Astrocyte (in vitro differentiated cells and primary cell): ENCODE measurements at regions not wholly inside any gene's neighbourhood (a gene's known extent, or its start where the extent isn't known, plus 50 kb on each side); places are given as distances from the start of the nearest gene placed in this dataset.
A peak's percentile ranks its signal among the peaks of the same experiment; 100 is the strongest.

Experiments
- DNase-seq: peaks from one replicate; pipeline ENCODE4 v3.0.0-alpha.2; 2010; ENCODE audit warnings: low read depth
- FAIRE-seq: peaks from 2 replicates; lab custom pipeline; 2011; peaks lifted over from hg19 to GRCh38; lab: Jason Lieb, UNC
- H2AFZ ChIP-seq: 2 replicates; pipeline ENCODE4 v1.6.0; 2012; ENCODE audit warnings: low read depth, low read length, inconsistent platforms
- H3K27ac ChIP-seq: 2 replicates; pipeline ENCODE4 v1.5.1; 2011; ENCODE audit warnings: low read depth, low read length, inconsistent platforms
- H3K27me3 ChIP-seq: 2 replicates; pipeline ENCODE4 v1.6.0; 2011; ENCODE audit warnings: low read length, inconsistent platforms; ENCODE audit not compliant: insufficient read depth
- H3K36me3 ChIP-seq: 2 replicates; pipeline ENCODE4 v1.5.1; 2011; ENCODE audit warnings: low read length, inconsistent platforms; ENCODE audit not compliant: insufficient read depth
- H3K4me1 ChIP-seq: 2 replicates; pipeline ENCODE4 v1.5.1; 2011; ENCODE audit warnings: low read length, inconsistent platforms; ENCODE audit not compliant: insufficient read depth
- H3K4me2 ChIP-seq: 2 replicates; pipeline ENCODE4 v1.6.0; 2012; ENCODE audit warnings: low read length, inconsistent platforms
- H3K4me3 ChIP-seq: 2 replicates; pipeline ENCODE4 v1.5.1; 2011; ENCODE audit warnings: low read depth, mild to moderate bottlenecking, low read length, inconsistent platforms; ENCODE audit not compliant: insufficient read depth
- H3K79me2 ChIP-seq: 2 replicates; pipeline ENCODE4 v1.6.0; 2012; ENCODE audit warnings: mild to moderate bottlenecking, low read length, inconsistent platforms; ENCODE audit not compliant: insufficient read depth
- H3K9ac ChIP-seq: 2 replicates; pipeline ENCODE4 v1.6.0; 2012; ENCODE audit warnings: mild to moderate bottlenecking, low read length, inconsistent platforms
- H3K9me3 ChIP-seq: 2 replicates; pipeline ENCODE4 v1.5.1; 2012; ENCODE audit warnings: low read depth, mild to moderate bottlenecking, low read length, inconsistent platforms; ENCODE audit not compliant: insufficient read depth
- H4K20me1 ChIP-seq: 2 replicates; pipeline ENCODE4 v1.6.0; 2012; ENCODE audit warnings: low read length, inconsistent platforms; ENCODE audit not compliant: insufficient read depth
- H3K27ac Mint-ChIP-seq: one replicate; pipeline ENCODE4 v1.8.0; 2021; ENCODE audit warnings: mild to moderate bottlenecking, mixed read lengths; ENCODE audit not compliant: unreplicated experiment
- H3K27me3 Mint-ChIP-seq: one replicate; pipeline ENCODE4 v1.8.0; 2021; ENCODE audit warnings: low read depth, mixed read lengths; ENCODE audit not compliant: unreplicated experiment
- H3K36me3 Mint-ChIP-seq: one replicate; pipeline ENCODE4 v1.8.0; 2021; ENCODE audit warnings: low read depth, mixed read lengths; ENCODE audit not compliant: unreplicated experiment
- H3K4me1 Mint-ChIP-seq: one replicate; pipeline ENCODE4 v1.8.0; 2021; ENCODE audit warnings: low read depth, mixed read lengths; ENCODE audit not compliant: unreplicated experiment
- H3K4me3 Mint-ChIP-seq: one replicate; pipeline ENCODE4 v1.8.0; 2021; ENCODE audit warnings: mild to moderate bottlenecking, moderate library complexity, mixed read lengths; ENCODE audit not compliant: unreplicated experiment
- H3K9me3 Mint-ChIP-seq: one replicate; pipeline ENCODE4 v1.8.0; 2021; ENCODE audit warnings: mild to moderate bottlenecking, mixed read lengths; ENCODE audit not compliant: unreplicated experiment
- CTCF ChIP-seq: IDR thresholded peaks from 2 replicates; pipeline ENCODE4 v1.5.1; 2011; ENCODE audit warnings: low read depth, mild to moderate bottlenecking, inconsistent platforms, low read length, moderate library complexity; ENCODE audit not compliant: insufficient read depth
- EZH2 ChIP-seq: IDR thresholded peaks from 2 replicates; pipeline ENCODE4 v1.6.1; 2012; ENCODE audit warnings: mild to moderate bottlenecking, low read length, inconsistent platforms; ENCODE audit not compliant: insufficient read depth

DNA sequence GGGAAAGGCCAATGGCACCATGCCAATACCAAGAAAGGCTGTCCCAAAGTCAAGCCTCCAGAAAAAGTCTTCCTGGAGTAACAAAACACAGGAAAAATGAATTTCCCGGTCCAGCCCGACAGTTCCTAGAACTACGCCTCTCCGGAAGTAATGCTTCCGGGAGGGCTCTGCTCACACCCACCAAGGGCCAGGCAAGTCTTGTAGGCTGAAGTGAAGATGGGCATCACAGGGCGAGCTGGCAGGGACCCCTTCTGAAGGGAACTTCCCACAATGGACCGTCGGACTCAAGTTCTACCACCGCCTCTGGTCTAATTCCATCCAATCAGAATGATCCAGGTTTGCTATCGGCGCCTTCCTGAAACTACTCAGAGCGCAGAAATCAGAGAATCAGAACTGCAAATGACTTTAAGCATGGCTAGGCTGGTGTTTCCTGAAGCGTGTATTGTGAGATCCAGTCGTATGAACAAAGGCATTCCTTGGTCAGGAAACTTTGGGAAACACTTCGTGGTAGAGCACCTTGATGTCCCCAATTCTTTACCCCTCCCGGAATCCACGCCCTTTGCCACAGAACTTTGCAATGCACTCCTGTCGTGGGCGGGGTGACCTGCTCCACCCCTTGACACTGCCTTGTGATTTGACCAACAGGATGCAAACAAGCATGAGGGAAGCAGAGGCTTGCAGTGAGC, 127.8 kb downstream of the BCOR start:
- Histone ChIP-seq H3K9ac (no peak overlapping the region), H4K20me1 (no peaks in the 10 kb centered on the region), H3K4me1 (peaks cover 13% of the 10 kb centered on the region), H3K4me3 (no peak overlapping the region), H3K4me2 (peak overlapping the region; percentile 22), H3K79me2 (no peaks in the 10 kb centered on the region), H3K27ac (no peak overlapping the region), H3K36me3 (no peaks in the 10 kb centered on the region), H3K27me3 (no peaks in the 10 kb centered on the region), H3K9me3 (no peaks in the 10 kb centered on the region), H2AFZ (no peak overlapping the region)
- H3K36me3 Mint-ChIP-seq, result no peaks in the 10 kb centered on the region
- H3K9me3 Mint-ChIP-seq, result peaks cover 5% of the 10 kb centered on the region
- TF ChIP-seq CTCF, result no peak
- no peak for TF ChIP-seq EZH2
- H3K27me3 Mint-ChIP-seq, result no peaks in the 10 kb centered on the region
- no peak overlapping the region for H3K27ac Mint-ChIP-seq
- no peak overlapping the region for H3K4me3 Mint-ChIP-seq
- no peak for DNase-seq
- FAIRE-seq, result no peak
- H3K4me1 Mint-ChIP-seq, result peaks cover 8% of the 10 kb centered on the region

GRCh38 chrX:39971760-39972159, 126.0 kb downstream of the BCOR start:
- Histone ChIP-seq H3K9me3 (no peaks in the 10 kb centered on the region), H3K27me3 (no peaks in the 10 kb centered on the region), H3K4me2 (peak overlapping the region; percentile 46), H3K4me1 (peaks cover 13% of the 10 kb centered on the region), H3K79me2 (no peaks in the 10 kb centered on the region), H3K4me3 (no peak overlapping the region), H3K9ac (no peak overlapping the region), H4K20me1 (no peaks in the 10 kb centered on the region), H3K27ac (peak overlapping the region; percentile 53), H3K36me3 (no peaks in the 10 kb centered on the region), H2AFZ (no peak overlapping the region)
- Mint-ChIP-seq H3K9me3 (peaks cover 5% of the 10 kb centered on the region), H3K4me1 (peaks cover 8% of the 10 kb centered on the region), H3K4me3 (no peak overlapping the region), H3K27me3 (no peaks in the 10 kb centered on the region), H3K36me3 (no peaks in the 10 kb centered on the region), H3K27ac (peak overlapping the region; percentile 75)
- DNase-seq, result no peak
- TF ChIP-seq CTCF (no peak), EZH2 (no peak)
- peak; percentile 29 for FAIRE-seq

DNA sequence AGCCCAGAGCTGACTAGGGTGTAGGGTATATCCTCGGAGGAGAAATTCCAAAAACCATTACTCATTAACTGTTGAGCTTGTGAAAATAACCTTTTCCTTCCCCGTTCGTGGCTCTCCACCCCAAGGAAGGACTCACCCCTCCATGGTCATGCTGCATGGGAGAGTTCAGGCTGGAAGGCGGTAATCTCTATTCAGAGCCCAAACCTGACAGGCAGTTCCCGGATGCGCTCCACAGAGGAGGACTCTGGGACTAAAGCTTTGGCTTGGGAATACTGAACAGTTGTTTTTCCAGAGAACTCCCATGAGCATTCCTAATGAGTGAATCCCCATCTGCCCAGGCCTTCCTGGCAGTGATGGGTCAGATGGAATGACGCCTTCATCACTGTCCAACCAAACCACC, 125.4 kb downstream of the BCOR start:
- Mint-ChIP-seq H3K4me3 (no peak overlapping the region), H3K4me1 (peaks cover 5% of the 10 kb centered on the region), H3K9me3 (peaks cover 5% of the 10 kb centered on the region), H3K27me3 (no peaks in the 10 kb centered on the region), H3K36me3 (no peaks in the 10 kb centered on the region), H3K27ac (peak overlapping the region; percentile 75)
- no peaks in the 10 kb centered on the region for H3K9me3 ChIP-seq
- H4K20me1 ChIP-seq, result no peaks in the 10 kb centered on the region
- no peaks in the 10 kb centered on the region for H3K79me2 ChIP-seq
- H3K4me1 ChIP-seq, result peaks cover 13% of the 10 kb centered on the region
- peak overlapping the region; percentile 53 for H3K27ac ChIP-seq
- H3K4me2 ChIP-seq, result peak overlapping the region; percentile 46
- no peaks in the 10 kb centered on the region for H3K36me3 ChIP-seq
- FAIRE-seq (peak; percentile 87), DNase-seq (peak; percentile 77)
- no peak overlapping the region for H3K4me3 ChIP-seq
- TF ChIP-seq EZH2 (no peak), CTCF (no peak)
- no peaks in the 10 kb centered on the region for H3K27me3 ChIP-seq
- peak overlapping the region; percentile 38 for H2AFZ ChIP-seq
- no peak overlapping the region for H3K9ac ChIP-seq
